Cardiac muscle cell (in vitro differentiated cells and primary cell): ENCODE measurements at regions not wholly inside any gene's neighbourhood (a gene's known extent, or its start where the extent isn't known, plus 50 kb on each side); places are given as distances from the start of the nearest gene placed in this dataset.

Experiments used
- DNase-seq, 2 donors: peaks; one replicate each; pipeline versions ENCODE4 v3.0.0 to v3.0.0-alpha.2; 2010 to 2017; ENCODE audit warnings: low read depth in 1 of 2, low spot score in 1 of 2
- H3K27ac ChIP-seq: fragments of 200-600 bp; sonication (generic); 2 replicates; pipeline ENCODE4 v1.5.1; 2016
- H3K27me3 ChIP-seq: fragments of 200-600 bp; sonication (generic); 2 replicates; pipeline ENCODE4 v1.6.0; 2016; ENCODE audit warnings: control low read depth
- H3K36me3 ChIP-seq: fragments of 200-600 bp; sonication (generic); 2 replicates; pipeline ENCODE4 v1.5.1; 2016; ENCODE audit warnings: control low read depth
- H3K4me1 ChIP-seq: fragments of 200-600 bp; sonication (generic); 2 replicates; pipeline ENCODE4 v1.8.1; 2017; ENCODE audit warnings: low read depth, mild to moderate bottlenecking, mixed run types
- H3K4me3 ChIP-seq: fragments of 200-600 bp; sonication (generic); 2 replicates; pipeline ENCODE4 v1.5.1; 2016; ENCODE audit warnings: mild to moderate bottlenecking
- H3K9me3 ChIP-seq: fragments of 200-600 bp; sonication (generic); 2 replicates; pipeline ENCODE4 v1.5.1; 2017; ENCODE audit warnings: low read depth, mild to moderate bottlenecking, control low read depth
- TF ChIP-seq, protein P1 (sequence below): IDR thresholded peaks from 2 replicates; pipeline ENCODE4 v1.5.1; 2012; ENCODE audit warnings: low read depth, mild to moderate bottlenecking, low read length

- no peak overlapping the region for H3K27ac ChIP-seq
- H3K4me3 ChIP-seq = no peak overlapping the region
- no peaks in the 10 kb centered on the region for H3K36me3 ChIP-seq
- no peaks in the 10 kb centered on the region for H3K9me3 ChIP-seq
- H3K27me3 ChIP-seq = no peaks in the 10 kb centered on the region
- TF ChIP-seq, protein P1, sequence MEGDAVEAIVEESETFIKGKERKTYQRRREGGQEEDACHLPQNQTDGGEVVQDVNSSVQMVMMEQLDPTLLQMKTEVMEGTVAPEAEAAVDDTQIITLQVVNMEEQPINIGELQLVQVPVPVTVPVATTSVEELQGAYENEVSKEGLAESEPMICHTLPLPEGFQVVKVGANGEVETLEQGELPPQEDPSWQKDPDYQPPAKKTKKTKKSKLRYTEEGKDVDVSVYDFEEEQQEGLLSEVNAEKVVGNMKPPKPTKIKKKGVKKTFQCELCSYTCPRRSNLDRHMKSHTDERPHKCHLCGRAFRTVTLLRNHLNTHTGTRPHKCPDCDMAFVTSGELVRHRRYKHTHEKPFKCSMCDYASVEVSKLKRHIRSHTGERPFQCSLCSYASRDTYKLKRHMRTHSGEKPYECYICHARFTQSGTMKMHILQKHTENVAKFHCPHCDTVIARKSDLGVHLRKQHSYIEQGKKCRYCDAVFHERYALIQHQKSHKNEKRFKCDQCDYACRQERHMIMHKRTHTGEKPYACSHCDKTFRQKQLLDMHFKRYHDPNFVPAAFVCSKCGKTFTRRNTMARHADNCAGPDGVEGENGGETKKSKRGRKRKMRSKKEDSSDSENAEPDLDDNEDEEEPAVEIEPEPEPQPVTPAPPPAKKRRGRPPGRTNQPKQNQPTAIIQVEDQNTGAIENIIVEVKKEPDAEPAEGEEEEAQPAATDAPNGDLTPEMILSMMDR = no peak
- H3K4me1 ChIP-seq = no peaks in the 10 kb centered on the region
- DNase-seq = no peak
Observed at GRCh38 chr1:5403935-5404334, 588.3 kb downstream of the NPHP4 start.

DNA sequence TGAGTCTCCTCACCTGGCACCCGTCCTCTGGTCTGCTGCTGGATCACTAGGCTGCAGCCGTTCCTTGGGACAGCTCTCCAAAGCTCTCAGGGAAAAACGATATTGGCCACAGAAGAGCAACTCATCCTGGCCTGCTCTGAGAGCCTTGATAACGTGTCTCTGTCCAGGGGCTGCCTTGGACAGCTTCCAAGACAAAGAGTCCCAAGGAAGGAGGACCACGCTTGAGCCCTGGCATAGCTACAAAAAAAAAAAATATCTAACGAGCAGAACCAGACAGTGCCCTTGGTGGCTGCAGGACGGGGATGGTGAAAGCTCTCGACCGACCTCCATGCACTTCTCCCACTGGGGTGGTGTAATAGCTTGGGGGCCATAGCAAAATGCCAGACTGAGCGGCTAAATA, 589.6 kb downstream of the NPHP4 start:
- DNase-seq = no peak
- H3K27ac ChIP-seq = no peak overlapping the region
- no peaks in the 10 kb centered on the region for H3K4me1 ChIP-seq
- no peaks in the 10 kb centered on the region for H3K36me3 ChIP-seq
- H3K4me3 ChIP-seq = no peak overlapping the region
- no peaks in the 10 kb centered on the region for H3K9me3 ChIP-seq
- TF ChIP-seq, protein P1 = no peak
- H3K27me3 ChIP-seq = no peaks in the 10 kb centered on the region

DNA sequence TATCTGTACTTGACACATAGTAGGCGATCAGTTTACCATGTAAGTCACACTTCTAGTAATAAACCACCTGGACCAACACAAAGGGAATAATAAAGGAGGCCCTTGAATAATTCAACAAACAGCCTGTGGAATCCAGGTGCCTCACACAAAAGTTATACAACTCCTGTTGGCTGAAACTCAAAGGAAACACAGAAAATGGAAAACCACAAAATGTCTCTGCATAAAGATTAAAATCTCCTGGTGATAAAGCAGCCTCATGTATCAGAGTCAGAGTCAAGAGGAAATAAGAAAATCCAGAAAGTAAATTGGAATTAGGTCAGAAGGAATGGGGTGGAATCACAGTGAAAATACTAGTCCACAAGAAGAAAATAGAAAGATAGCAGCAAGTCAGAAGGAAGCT, 592.5 kb downstream of the NPHP4 start:
- Histone ChIP-seq H3K4me3 (no peak overlapping the region), H3K27ac (no peak overlapping the region), H3K4me1 (no peaks in the 10 kb centered on the region), H3K27me3 (no peaks in the 10 kb centered on the region), H3K9me3 (no peaks in the 10 kb centered on the region), H3K36me3 (no peaks in the 10 kb centered on the region)
- TF ChIP-seq, protein P1 = no peak
- no peak for DNase-seq

GRCh38 chr1:5396593-5396992, 595.6 kb downstream of the NPHP4 start:
- no peak for DNase-seq
- Histone ChIP-seq H3K9me3 (no peaks in the 10 kb centered on the region), H3K27me3 (no peaks in the 10 kb centered on the region), H3K4me1 (no peaks in the 10 kb centered on the region), H3K27ac (no peak overlapping the region), H3K4me3 (no peak overlapping the region), H3K36me3 (no peaks in the 10 kb centered on the region)
- TF ChIP-seq, protein P1 = no peak

- Histone ChIP-seq H3K27ac (no peak overlapping the region), H3K9me3 (no peaks in the 10 kb centered on the region), H3K4me1 (no peaks in the 10 kb centered on the region), H3K36me3 (no peaks in the 10 kb centered on the region), H3K4me3 (no peak overlapping the region), H3K27me3 (no peaks in the 10 kb centered on the region)
- TF ChIP-seq, protein P1 = no peak
- no peak for DNase-seq
Observed at GRCh38 chr1:5394111-5394510, 598.1 kb downstream of the NPHP4 start.

- no peaks in the 10 kb centered on the region for H3K4me1 ChIP-seq
- TF ChIP-seq, protein P1 = no peak
Observed at GRCh38 chr1:5393603-5394002, 598.6 kb downstream of the NPHP4 start.

More at GRCh38 chr1:5393603-5394002, 598.6 kb downstream of the NPHP4 start:
- Histone ChIP-seq H3K27me3 (no peaks in the 10 kb centered on the region), H3K27ac (no peak overlapping the region), H3K4me3 (no peak overlapping the region), H3K9me3 (no peaks in the 10 kb centered on the region), H3K36me3 (no peaks in the 10 kb centered on the region)
- DNase-seq = no peak
